ENCODE measurements at regions not wholly inside any gene's neighbourhood (a gene's known extent, or its start where the extent isn't known, plus 50 kb on each side); places are given as distances from the start of the nearest gene placed in this dataset.

GRCh38 chr3:31413515-31413914, 119.2 kb upstream of the STT3B start:
- no peak for TF ChIP-seq EZH2phosphoT487 (IDR thresholded peaks at IDR 0.05; ENCODE audit: insufficient read depth, low read depth)
- no peak for TF ChIP-seq EZH2 (IDR thresholded peaks at IDR 0.05; ENCODE audit: insufficient read depth, poor library complexity, severe bottlenecking)

Measured in GM23248 (cell line).